Upper lobe of left lung (tissue), 4 donors: ENCODE measurements at regions not wholly inside any gene's neighbourhood (a gene's known extent, or its start where the extent isn't known, plus 50 kb on each side); places are given as distances from the start of the nearest gene placed in this dataset.

ENCODE experiments used
- CTCF ChIP-seq, 6 experiments: fragments of 450-650 bp in 4 of 6; fragments of 200-600 bp in 2 of 6; sonication (generic) in 2 of 6; IDR thresholded peaks; one replicate each; pipeline ENCODE4 v1.5.1; 2016 to 2019; ENCODE audit warnings: antibody characterized with exemption in 6 of 6
- POLR2A ChIP-seq, 4 donors: fragments of 450-650 bp; IDR thresholded peaks; one replicate each; pipeline ENCODE4 v1.5.1; 2016 to 2017; ENCODE audit warnings: antibody characterized with exemption in 4 of 4, mild to moderate bottlenecking in 2 of 4
- POLR2AphosphoS5 ChIP-seq, 2 donors: sonication (generic); formaldehyde crosslinking; IDR thresholded peaks; one replicate each; pipeline ENCODE4 v1.5.1; 2017; ENCODE audit warnings: antibody characterized with exemption in 2 of 2

- TF ChIP-seq CTCF (IDR thresholded peaks at IDR 0.05) (no peak), POLR2A (IDR thresholded peaks at IDR 0.05) (no peak), POLR2AphosphoS5 (IDR thresholded peaks at IDR 0.05) (no peak)
Measured at GRCh38 chr2:189274361-189274760, 94.8 kb upstream of the COL5A2 start.
